Endothelial cell of umbilical vein (primary cell): ENCODE measurements at regions not wholly inside any gene's neighbourhood (a gene's known extent, or its start where the extent isn't known, plus 50 kb on each side); places are given as distances from the start of the nearest gene placed in this dataset.

Experiments
- BruUV-seq: library from RNA; stranded (reverse); fragments of 400-500 nt; replicated peaks from 2 replicates; lab custom pipeline; 2021; lab: Mats Ljungman, UMichigan
- CTCF ChIA-PET: fragments of 300-600, 350-600 bp; sonication (Branson Sonifier 250); formaldehyde crosslinking; loops from one replicate; lab custom pipeline; 2021; ENCODE audit warnings: antibody characterized with exemption, inconsistent platforms; lab: Charles Lee
- POLR2A ChIA-PET: fragments of 300-600, 350-600 bp; sonication (Branson Sonifier 250); formaldehyde crosslinking; loops from one replicate; lab custom pipeline; 2021; ENCODE audit warnings: antibody characterized with exemption, inconsistent platforms; lab: Charles Lee
- DNase-seq: peaks from one replicate; pipeline ENCODE4 v3.0.0-alpha.2; 2011; ENCODE audit warnings: low read depth, low spot score
- FAIRE-seq: peaks from 2 replicates; lab custom pipeline; 2011; peaks lifted over from hg19 to GRCh38; lab: Jason Lieb, UNC
- H2AFZ ChIP-seq: 2 replicates; pipeline ENCODE4 v1.6.0; 2012; ENCODE audit warnings: low read depth, low read length, control low read depth, inconsistent platforms
- H3K27ac ChIP-seq: 2 replicates; pipeline ENCODE4 v1.5.1; 2011; ENCODE audit warnings: low read depth, mild to moderate bottlenecking, control low read depth, low read length, moderate library complexity; ENCODE audit not compliant: insufficient read depth
- H3K27me3 ChIP-seq, 2 experiments: 2 replicates each; pipeline versions ENCODE4 v1.6.0 to v1.6.1; 2011; ENCODE audit warnings: low read length in 2 of 2, mixed read lengths in 1 of 2; ENCODE audit not compliant: control insufficient read depth in 2 of 2, insufficient read depth in 2 of 2
- H3K36me3 ChIP-seq, 2 experiments: 2 replicates in 1 of 2; 3 replicates in 1 of 2; pipeline ENCODE4 v1.5.1; 2011; ENCODE audit warnings: low read length in 2 of 2, mild to moderate bottlenecking in 1 of 2, moderate library complexity in 1 of 2; ENCODE audit not compliant: control insufficient read depth in 2 of 2, insufficient read depth in 2 of 2; ENCODE audit errors: extremely low read depth in 1 of 2
- H3K4me1 ChIP-seq: 3 replicates; pipeline ENCODE4 v1.5.1; 2011; ENCODE audit warnings: mild to moderate bottlenecking, low read length; ENCODE audit not compliant: control insufficient read depth, insufficient read depth; ENCODE audit errors: extremely low read depth
- H3K4me2 ChIP-seq: 2 replicates; pipeline ENCODE4 v1.6.1; 2011; ENCODE audit warnings: low read length, control low read depth, mixed read lengths; ENCODE audit not compliant: insufficient read depth
- H3K4me3 ChIP-seq, 3 experiments: fragments of 200-600 bp in 1 of 3; sonication (generic), shearing (Covaris generic) in 1 of 3; replicated peaks in 1 of 3; 2 replicates each; pipeline ENCODE4 v1.5.1; 2011 to 2016; ENCODE audit warnings: control low read depth in 3 of 3, low read length in 3 of 3, mild to moderate bottlenecking in 2 of 3, inconsistent platforms in 1 of 3, low read depth in 1 of 3, moderate library complexity in 1 of 3; ENCODE audit not compliant: insufficient read depth in 1 of 3
- H3K79me2 ChIP-seq: 2 replicates; pipeline ENCODE4 v1.6.0; 2012; ENCODE audit warnings: low read length, inconsistent platforms; ENCODE audit not compliant: control insufficient read depth, insufficient read depth
- H3K9ac ChIP-seq: replicated peaks from 2 replicates; pipeline ENCODE3; 2011; ENCODE audit warnings: low read length, control low read depth; ENCODE audit not compliant: insufficient read depth; ENCODE audit errors: extremely low read depth
- H3K9me1 ChIP-seq: replicated peaks from 3 replicates; pipeline ENCODE4 v1.6.0; 2011; ENCODE audit warnings: mild to moderate bottlenecking, low read length; ENCODE audit not compliant: control insufficient read depth, insufficient read depth; ENCODE audit errors: extremely low read depth
- H3K9me3 ChIP-seq: replicated peaks from 2 replicates; pipeline ENCODE4 v1.5.1; 2012; ENCODE audit warnings: low read length, inconsistent platforms; ENCODE audit not compliant: control insufficient read depth, insufficient read depth
- H4K20me1 ChIP-seq: replicated peaks from 2 replicates; pipeline ENCODE3; 2011; ENCODE audit warnings: mild to moderate bottlenecking, low read length; ENCODE audit not compliant: control insufficient read depth, insufficient read depth; ENCODE audit errors: extremely low read depth
- CTCF ChIP-seq, 2 donors: IDR thresholded peaks; 1 replicate in 1 of 2; 2 replicates in 1 of 2; pipeline ENCODE4 v1.5.1; 2011; ENCODE audit warnings: low read length in 2 of 2, mild to moderate bottlenecking in 2 of 2, moderate library complexity in 2 of 2, control low read depth in 1 of 2, inconsistent platforms in 1 of 2, low read depth in 1 of 2; ENCODE audit not compliant: insufficient read depth in 1 of 2; ENCODE audit errors: extremely low read depth in 1 of 2
- EZH2 ChIP-seq: IDR thresholded peaks from 2 replicates; pipeline ENCODE4 v1.6.1; 2012; ENCODE audit warnings: borderline replicate concordance, low read depth, mild to moderate bottlenecking, moderate library complexity, low read length, inconsistent platforms; ENCODE audit not compliant: severe bottlenecking
- FOS ChIP-seq: IDR thresholded peaks from 2 replicates; pipeline ENCODE4 v1.6.1; 2011; ENCODE audit warnings: mild to moderate bottlenecking, low read length, moderate library complexity, borderline replicate concordance; ENCODE audit not compliant: insufficient read depth
- GATA2 ChIP-seq: IDR thresholded peaks from 2 replicates; pipeline ENCODE4 v1.7.0; 2011; ENCODE audit warnings: low read depth, mild to moderate bottlenecking, moderate library complexity, mixed read lengths, low read length; ENCODE audit not compliant: insufficient read length, insufficient read depth
- JUN ChIP-seq: IDR thresholded peaks from 2 replicates; pipeline ENCODE4 v1.6.1; 2011; ENCODE audit warnings: borderline replicate concordance, low read depth; ENCODE audit not compliant: insufficient read length, insufficient read depth
- MAX ChIP-seq: IDR thresholded peaks from 2 replicates; pipeline ENCODE4 v1.6.1; 2011; ENCODE audit not compliant: insufficient read depth, insufficient read length
- MYC ChIP-seq: IDR thresholded peaks from one replicate; pipeline ENCODE4 v1.6.1; 2011; ENCODE audit warnings: mild to moderate bottlenecking, low read depth, low read length
- POLR2A ChIP-seq: IDR thresholded peaks from 2 replicates; pipeline ENCODE4 v1.6.1; 2012; ENCODE audit warnings: low read depth, mild to moderate bottlenecking, control low read depth, low read length
- POLR2AphosphoS5 ChIP-seq: IDR thresholded peaks from 2 replicates; pipeline ENCODE4 v1.6.1; 2012; ENCODE audit warnings: low read depth, mild to moderate bottlenecking, control low read depth, low read length, moderate library complexity; ENCODE audit not compliant: insufficient read depth
- dilution Hi-C: fragments of 300-500 bp; cut with MboI; formaldehyde crosslinking; loops from one replicate; pipeline ENCODE4 v1.15.0; 2019; ENCODE audit warnings: low sequenced_read_pairs; ENCODE audit not compliant: extremely low pct_ligation_motif_present
- intact Hi-C: fragments of 100-400 bp; cut with micrococcal nuclease; formaldehyde crosslinking; loops from one replicate; pipeline ENCODE4 v1.10.0; 2022

- H3K27ac ChIP-seq: no peak overlapping the region
- H4K20me1 ChIP-seq: no peaks in the 10 kb centered on the region
- DNase-seq (no peak), FAIRE-seq (no peak)
- H3K27me3 ChIP-seq: no peaks in the 10 kb centered on the region
- intact Hi-C loops (no loop called here), dilution Hi-C loops (no loop called here)
- H3K9me1 ChIP-seq: no peaks in the 10 kb centered on the region
- no peaks in the 10 kb centered on the region for H3K79me2 ChIP-seq
- no peaks in the 10 kb centered on the region for H3K4me1 ChIP-seq
- TF ChIP-seq CTCF (IDR thresholded peaks at IDR 0.05; ENCODE audit: extremely low read depth in 1 of 2, insufficient read depth in 1 of 2, low read depth in 1 of 2, low read length in 2 of 2): no peak
- TF ChIP-seq MAX: no peak
- TF ChIP-seq EZH2: no peak
- TF ChIP-seq GATA2: no peak
- no peak for TF ChIP-seq POLR2A
- no peak for TF ChIP-seq JUN
- no peak for TF ChIP-seq MYC
- TF ChIP-seq POLR2AphosphoS5: no peak
- no peak for TF ChIP-seq FOS
- H3K4me2 ChIP-seq: no peak overlapping the region
- ChIA-PET POLR2A (no interaction called here), CTCF (no interaction called here)
- H3K36me3 ChIP-seq: no peaks in the 10 kb centered on the region
- no TSS peak for BruUV-seq
- H3K9ac ChIP-seq: no peak overlapping the region
- H2AFZ ChIP-seq: no peak overlapping the region
- H3K9me3 ChIP-seq: peaks cover 2% of the 10 kb centered on the region
- H3K4me3 ChIP-seq: no peak overlapping the region
Measured at GRCh38 chr20:60088236-60088635, 130.0 kb downstream of the CDH26 start.
